Activated T-helper 1 cell treated with anti-CD3 and anti-CD28 coated beads, Interleukin-12 subunit alpha, Interleukin-12 subunit beta, Interleukin-2, Interleukin-4 antibody, amounts not matched to agents 30 ng/mL and 10 ng/mL and 1 ng/mL, durations not matched to agents 14 hours and 24 hours and 36 hours (primary cell): ENCODE measurements at regions not wholly inside any gene's neighbourhood (a gene's known extent, or its start where the extent isn't known, plus 50 kb on each side); places are given as distances from the start of the nearest gene placed in this dataset.
"Not testable (repeated sequence)": the region's sequence is repeated elsewhere in the genome, so short reads cannot be mapped to it uniquely, and the experiment has no call there.

Experiments used
- DNase-seq: peaks from one replicate; pipeline ENCODE4 v3.0.0; 2021; ENCODE audit warnings: low spot score
- H3K27ac Mint-ChIP-seq: one replicate; pipeline ENCODE4 v1.8.0; 2021; ENCODE audit warnings: mild to moderate bottlenecking, mixed read lengths
- H3K27me3 Mint-ChIP-seq: one replicate; pipeline ENCODE4 v1.8.0; 2022; ENCODE audit warnings: mild to moderate bottlenecking, moderate library complexity, mixed read lengths; ENCODE audit not compliant: insufficient read depth
- H3K36me3 Mint-ChIP-seq: one replicate; pipeline ENCODE4 v1.8.0; 2021; ENCODE audit warnings: low read depth, mixed read lengths
- H3K4me1 Mint-ChIP-seq: one replicate; pipeline ENCODE4 v1.8.0; 2021; ENCODE audit warnings: low read depth, mixed read lengths
- H3K4me3 Mint-ChIP-seq: one replicate; pipeline ENCODE4 v1.8.0; 2021; ENCODE audit warnings: mild to moderate bottlenecking, moderate library complexity, mixed read lengths
- H3K9me3 Mint-ChIP-seq: one replicate; pipeline ENCODE4 v1.8.0; 2021; ENCODE audit warnings: mixed read lengths
- intact Hi-C: fragments of 100-400 bp; cut with micrococcal nuclease; formaldehyde crosslinking; loops from one replicate; pipeline ENCODE4 v1.15.1; 2024

GRCh38 chr9:41367301-41367700, 178.2 kb upstream of the ZNG1F start:
- H3K27ac Mint-ChIP-seq, H3K4me1 Mint-ChIP-seq, H3K4me3 Mint-ChIP-seq, H3K36me3 Mint-ChIP-seq, DNase-seq, intact Hi-C loops, H3K9me3 Mint-ChIP-seq, H3K27me3 Mint-ChIP-seq: not testable (repeated sequence)

GRCh38 chr9:41361790-41362189, 172.7 kb upstream of the ZNG1F start:
- H3K4me1 Mint-ChIP-seq, H3K4me3 Mint-ChIP-seq, intact Hi-C loops, H3K27ac Mint-ChIP-seq, H3K9me3 Mint-ChIP-seq, DNase-seq, H3K36me3 Mint-ChIP-seq, H3K27me3 Mint-ChIP-seq: not testable (repeated sequence)

- H3K36me3 Mint-ChIP-seq, H3K9me3 Mint-ChIP-seq, H3K4me1 Mint-ChIP-seq, intact Hi-C loops, DNase-seq, H3K27me3 Mint-ChIP-seq: not testable (repeated sequence)
- Mint-ChIP-seq H3K27ac (peak overlapping the region; percentile 99), H3K4me3 (peak overlapping the region; percentile 99)
Measured at GRCh38 chr9:41359116-41359515, 170.0 kb upstream of the ZNG1F start.

- intact Hi-C loops, H3K27me3 Mint-ChIP-seq, H3K36me3 Mint-ChIP-seq, H3K4me1 Mint-ChIP-seq, H3K9me3 Mint-ChIP-seq: not testable (repeated sequence)
- peak overlapping the region; percentile 99 for H3K27ac Mint-ChIP-seq
- H3K4me3 Mint-ChIP-seq, result peak overlapping the region; percentile 99
- peak; percentile 83 for DNase-seq
Measured at GRCh38 chr9:41358682-41359081, 169.6 kb upstream of the ZNG1F start.

GRCh38 chr9:41357918-41358404, 168.8 kb upstream of the ZNG1F start:
- H3K4me1 Mint-ChIP-seq, H3K9me3 Mint-ChIP-seq, H3K27me3 Mint-ChIP-seq, H3K36me3 Mint-ChIP-seq, intact Hi-C loops, DNase-seq: not testable (repeated sequence)
- Mint-ChIP-seq H3K27ac (peak overlapping the region; percentile 81), H3K4me3 (peak overlapping the region; percentile 99)

GRCh38 chr9:41357350-41357748, 168.2 kb upstream of the ZNG1F start:
- H3K9me3 Mint-ChIP-seq, DNase-seq, H3K27me3 Mint-ChIP-seq, H3K36me3 Mint-ChIP-seq, H3K27ac Mint-ChIP-seq, intact Hi-C loops, H3K4me1 Mint-ChIP-seq: not testable (repeated sequence)
- H3K4me3 Mint-ChIP-seq, result peak overlapping the region; percentile 99

GRCh38 chr9:41356588-41357349, 167.7 kb upstream of the ZNG1F start:
- Mint-ChIP-seq H3K4me3 (peak overlapping the region; percentile 99), H3K27ac (peak overlapping the region; percentile 61)
- H3K36me3 Mint-ChIP-seq, H3K9me3 Mint-ChIP-seq, H3K4me1 Mint-ChIP-seq, H3K27me3 Mint-ChIP-seq, intact Hi-C loops: not testable (repeated sequence)
- peak; percentile 88 for DNase-seq

GRCh38 chr9:41355712-41356450, 166.8 kb upstream of the ZNG1F start:
- H3K4me3 Mint-ChIP-seq, intact Hi-C loops, H3K9me3 Mint-ChIP-seq, H3K27me3 Mint-ChIP-seq, DNase-seq, H3K4me1 Mint-ChIP-seq, H3K27ac Mint-ChIP-seq, H3K36me3 Mint-ChIP-seq: not testable (repeated sequence)

GRCh38 chr9:41354978-41355377, 165.9 kb upstream of the ZNG1F start:
- not testable (repeated sequence) for H3K27me3 Mint-ChIP-seq

GRCh38 chr9:41354060-41354934, 165.2 kb upstream of the ZNG1F start:
- H3K36me3 Mint-ChIP-seq, H3K4me1 Mint-ChIP-seq, H3K9me3 Mint-ChIP-seq, intact Hi-C loops, DNase-seq, H3K27me3 Mint-ChIP-seq: not testable (repeated sequence)
- Mint-ChIP-seq H3K4me3 (peak overlapping the region; percentile 49), H3K27ac (peak overlapping the region; percentile 29)

More at GRCh38 chr9:41354978-41355377, 165.9 kb upstream of the ZNG1F start:
- intact Hi-C loops, DNase-seq, H3K9me3 Mint-ChIP-seq, H3K36me3 Mint-ChIP-seq, H3K4me1 Mint-ChIP-seq: not testable (repeated sequence)
- H3K4me3 Mint-ChIP-seq, result peak overlapping the region; percentile 63
- peak overlapping the region; percentile 82 for H3K27ac Mint-ChIP-seq

- H3K4me3 Mint-ChIP-seq, DNase-seq, H3K36me3 Mint-ChIP-seq, intact Hi-C loops, H3K9me3 Mint-ChIP-seq, H3K4me1 Mint-ChIP-seq, H3K27me3 Mint-ChIP-seq, H3K27ac Mint-ChIP-seq: not testable (repeated sequence)
Measured at GRCh38 chr9:41353026-41353425, 163.9 kb upstream of the ZNG1F start.

GRCh38 chr9:41352390-41352789, 163.3 kb upstream of the ZNG1F start:
- H3K4me1 Mint-ChIP-seq, DNase-seq, H3K27ac Mint-ChIP-seq, H3K36me3 Mint-ChIP-seq, H3K9me3 Mint-ChIP-seq, intact Hi-C loops, H3K27me3 Mint-ChIP-seq, H3K4me3 Mint-ChIP-seq: not testable (repeated sequence)

GRCh38 chr9:41347893-41348292, 158.8 kb upstream of the ZNG1F start:
- DNase-seq, intact Hi-C loops, H3K27me3 Mint-ChIP-seq, H3K4me3 Mint-ChIP-seq, H3K9me3 Mint-ChIP-seq, H3K27ac Mint-ChIP-seq, H3K36me3 Mint-ChIP-seq, H3K4me1 Mint-ChIP-seq: not testable (repeated sequence)
